ENCODE measurements at regions not wholly inside any gene's neighbourhood (a gene's known extent, or its start where the extent isn't known, plus 50 kb on each side); places are given as distances from the start of the nearest gene placed in this dataset.

DNA sequence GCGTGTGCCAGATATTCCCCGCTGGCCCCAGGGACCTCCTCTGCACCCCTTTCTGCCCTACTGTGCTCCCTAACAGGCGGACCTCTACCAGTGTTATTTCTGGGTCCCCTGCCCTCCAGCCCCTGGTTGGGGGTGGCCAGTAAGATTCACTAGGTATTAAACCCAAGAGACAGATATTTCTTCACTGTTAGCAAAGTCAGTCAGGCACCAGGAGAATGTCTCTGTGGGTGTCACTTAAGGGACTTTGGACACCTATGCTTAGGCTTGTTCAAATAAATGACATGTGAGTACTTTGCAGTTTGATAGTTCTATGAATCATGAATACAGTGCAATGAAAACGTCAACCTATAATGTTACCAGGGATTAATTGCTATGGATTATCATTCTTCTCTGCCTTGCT lies 234.3 kb upstream of the IGFBP3 start:
- H3K27ac ChIP-seq (ENCODE audit: low read length in 2 of 2), result no peak overlapping the region
- TF ChIP-seq EZH2 (IDR thresholded peaks at IDR 0.05; ENCODE audit: borderline replicate concordance, insufficient read depth, low read depth, low read length, poor library complexity, severe bottlenecking), result no peak
- TF ChIP-seq, protein P1, sequence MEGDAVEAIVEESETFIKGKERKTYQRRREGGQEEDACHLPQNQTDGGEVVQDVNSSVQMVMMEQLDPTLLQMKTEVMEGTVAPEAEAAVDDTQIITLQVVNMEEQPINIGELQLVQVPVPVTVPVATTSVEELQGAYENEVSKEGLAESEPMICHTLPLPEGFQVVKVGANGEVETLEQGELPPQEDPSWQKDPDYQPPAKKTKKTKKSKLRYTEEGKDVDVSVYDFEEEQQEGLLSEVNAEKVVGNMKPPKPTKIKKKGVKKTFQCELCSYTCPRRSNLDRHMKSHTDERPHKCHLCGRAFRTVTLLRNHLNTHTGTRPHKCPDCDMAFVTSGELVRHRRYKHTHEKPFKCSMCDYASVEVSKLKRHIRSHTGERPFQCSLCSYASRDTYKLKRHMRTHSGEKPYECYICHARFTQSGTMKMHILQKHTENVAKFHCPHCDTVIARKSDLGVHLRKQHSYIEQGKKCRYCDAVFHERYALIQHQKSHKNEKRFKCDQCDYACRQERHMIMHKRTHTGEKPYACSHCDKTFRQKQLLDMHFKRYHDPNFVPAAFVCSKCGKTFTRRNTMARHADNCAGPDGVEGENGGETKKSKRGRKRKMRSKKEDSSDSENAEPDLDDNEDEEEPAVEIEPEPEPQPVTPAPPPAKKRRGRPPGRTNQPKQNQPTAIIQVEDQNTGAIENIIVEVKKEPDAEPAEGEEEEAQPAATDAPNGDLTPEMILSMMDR (IDR thresholded peaks at IDR 0.05), result no peak
- H3K4me1 ChIP-seq (ENCODE audit: control insufficient read depth in 2 of 2, insufficient read depth in 2 of 2, low read length in 2 of 2), result no peaks in the 10 kb centered on the region
- H3K4me2 ChIP-seq (replicated peaks; ENCODE audit: low read depth, low read length, poor library complexity, severe bottlenecking), result no peak overlapping the region
- Mint-ChIP-seq H3K4me3 (no peak overlapping the region), H3K4me1 (no peaks in the 10 kb centered on the region), H3K27ac (no peak overlapping the region), H3K27me3 (peaks cover 3% of the 10 kb centered on the region), H3K9me3 (ENCODE audit: insufficient read depth) (no peaks in the 10 kb centered on the region)
- no peaks in the 10 kb centered on the region for H4K20me1 ChIP-seq (ENCODE audit: control insufficient read depth, insufficient read depth, low read length, poor library complexity, severe bottlenecking)
- DNase-seq (no peak), ATAC-seq (ENCODE audit: low read depth) (no peak)
- no peak overlapping the region for H2AFZ ChIP-seq (ENCODE audit: insufficient read depth, low read depth, low read length, poor library complexity, severe bottlenecking)
- no peaks in the 10 kb centered on the region for H3K36me3 ChIP-seq (replicated peaks in 1 of 2; ENCODE audit: control extremely low read depth in 1 of 2, control insufficient read depth in 1 of 2, extremely low read depth in 1 of 2, insufficient read depth in 2 of 2, low read length in 1 of 2)
- H3K27me3 ChIP-seq (replicated peaks in 1 of 4; ENCODE audit: control extremely low read depth in 1 of 4, control insufficient read depth in 3 of 4, insufficient read depth in 4 of 4, low read length in 3 of 4), result no peaks in the 10 kb centered on the region
- CTCF ChIA-PET, result no interaction called here
- H3K9me3 ChIP-seq (ENCODE audit: control extremely low read depth in 1 of 3, control insufficient read depth in 2 of 3, insufficient read depth in 1 of 3, low read length in 2 of 3), result no peaks in the 10 kb centered on the region
- no peak overlapping the region for H3K4me3 ChIP-seq (ENCODE audit: control extremely low read depth in 1 of 5, extremely low read depth in 1 of 5, insufficient read depth in 1 of 5, low read depth in 2 of 5, low read length in 4 of 5)
- intact Hi-C loops (cut with micrococcal nuclease), result no loop called here
- no peak overlapping the region for H3K9ac ChIP-seq (ENCODE audit: low read length)
- H3K79me2 ChIP-seq (ENCODE audit: control insufficient read depth, insufficient read depth, low read length), result no peaks in the 10 kb centered on the region
- 80% methylated on average over 2 of the region's 4 CpGs for WGBS (ENCODE audit: insufficient coverage)
- POLR2A ChIA-PET, result no interaction called here

DNA sequence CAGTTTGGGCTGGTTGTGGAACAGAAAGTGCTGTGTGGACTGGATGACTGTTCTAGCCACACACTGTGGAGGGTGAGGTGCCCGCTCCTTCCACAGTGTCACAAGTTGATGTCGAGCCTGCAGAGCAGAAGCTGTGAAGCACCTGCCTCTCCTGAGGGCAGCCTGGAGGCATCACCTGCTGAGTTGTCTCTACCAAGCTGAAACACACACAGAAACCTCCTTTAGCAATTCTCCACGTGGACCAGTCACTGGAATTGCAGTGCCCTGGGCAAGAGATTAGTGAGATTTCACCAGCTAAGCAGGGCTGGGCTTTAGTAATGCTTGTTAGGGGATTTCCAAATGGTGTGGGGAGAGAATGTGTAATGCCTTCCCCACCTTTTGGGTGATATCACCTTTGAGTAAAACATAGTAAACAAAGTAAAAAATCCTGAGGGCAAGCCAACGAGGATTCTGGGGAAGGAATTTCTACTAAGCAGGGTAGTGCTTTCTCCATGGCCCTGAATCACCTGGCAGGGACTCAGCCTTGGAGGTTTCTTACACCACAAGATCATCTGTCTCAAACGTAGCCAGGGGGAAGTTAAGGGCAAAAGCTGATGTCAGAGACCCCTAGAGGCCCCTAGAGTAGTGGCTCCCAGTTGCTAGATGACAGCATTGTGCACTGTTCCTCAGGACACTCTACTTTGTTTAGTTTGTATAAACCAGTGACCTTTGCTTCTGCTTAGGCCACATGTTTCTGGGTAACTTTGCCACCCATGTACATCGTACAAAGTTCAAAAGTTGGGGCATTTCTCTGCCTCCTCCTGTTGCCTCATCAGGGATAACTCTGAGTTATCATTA lies 233.1 kb upstream of the IGFBP3 start:
- ChIA-PET POLR2A (no interaction called here), CTCF (no interaction called here)
- 50% methylated on average over 2 of the region's 6 CpGs for WGBS (ENCODE audit: insufficient coverage)
- no peaks in the 10 kb centered on the region for H3K4me1 Mint-ChIP-seq
- TF ChIP-seq EZH2 (IDR thresholded peaks at IDR 0.05; ENCODE audit: borderline replicate concordance, insufficient read depth, low read depth, low read length, poor library complexity, severe bottlenecking), result no peak
- TF ChIP-seq, protein P1 (IDR thresholded peaks at IDR 0.05), result no peak
- ATAC-seq (ENCODE audit: low read depth) (no peak), DNase-seq (no peak)
- H3K27me3 Mint-ChIP-seq, result peaks cover 3% of the 10 kb centered on the region
- H3K9me3 Mint-ChIP-seq (ENCODE audit: insufficient read depth), result no peaks in the 10 kb centered on the region
- no peaks in the 10 kb centered on the region for H3K27me3 ChIP-seq (replicated peaks in 1 of 4; ENCODE audit: control extremely low read depth in 1 of 4, control insufficient read depth in 3 of 4, insufficient read depth in 4 of 4, low read length in 3 of 4)
- no peaks in the 10 kb centered on the region for H3K79me2 ChIP-seq (ENCODE audit: control insufficient read depth, insufficient read depth, low read length)
- no peak overlapping the region for H3K9ac ChIP-seq (ENCODE audit: low read length)
- no peak overlapping the region for H3K4me3 Mint-ChIP-seq
- no peaks in the 10 kb centered on the region for H4K20me1 ChIP-seq (ENCODE audit: control insufficient read depth, insufficient read depth, low read length, poor library complexity, severe bottlenecking)
- no peaks in the 10 kb centered on the region for H3K9me3 ChIP-seq (ENCODE audit: control extremely low read depth in 1 of 3, control insufficient read depth in 2 of 3, insufficient read depth in 1 of 3, low read length in 2 of 3)
- H2AFZ ChIP-seq (ENCODE audit: insufficient read depth, low read depth, low read length, poor library complexity, severe bottlenecking), result no peak overlapping the region
- H3K4me1 ChIP-seq (ENCODE audit: control insufficient read depth in 2 of 2, insufficient read depth in 2 of 2, low read length in 2 of 2), result no peaks in the 10 kb centered on the region
- H3K4me2 ChIP-seq (replicated peaks; ENCODE audit: low read depth, low read length, poor library complexity, severe bottlenecking), result no peak overlapping the region
- H3K27ac ChIP-seq (ENCODE audit: low read length in 2 of 2), result no peak overlapping the region
- H3K4me3 ChIP-seq (ENCODE audit: control extremely low read depth in 1 of 5, extremely low read depth in 1 of 5, insufficient read depth in 1 of 5, low read depth in 2 of 5, low read length in 4 of 5), result no peak overlapping the region
- H3K36me3 ChIP-seq (replicated peaks in 1 of 2; ENCODE audit: control extremely low read depth in 1 of 2, control insufficient read depth in 1 of 2, extremely low read depth in 1 of 2, insufficient read depth in 2 of 2, low read length in 1 of 2), result no peaks in the 10 kb centered on the region
- intact Hi-C loops (cut with micrococcal nuclease), result no loop called here
- no peak overlapping the region for H3K27ac Mint-ChIP-seq
